Gastrocnemius medialis (tissue), 4 donors: ENCODE measurements at regions not wholly inside any gene's neighbourhood (a gene's known extent, or its start where the extent isn't known, plus 50 kb on each side); places are given as distances from the start of the nearest gene placed in this dataset.

Experiments
- ATAC-seq, 2 donors: fragments of 150-250 bp; one replicate each; pipeline ENCODE4 v1.9.1; 2016
- DNase-seq, 2 donors: peaks; one replicate each; pipeline ENCODE4 v3.0.0-alpha.2; 2019
- H3K27ac ChIP-seq, 4 donors: fragments of 200-600 bp; sonication (generic); 1 replicate in 1 of 4; 2 replicates in 3 of 4; pipeline ENCODE4 v1.5.1; 2016 to 2018; ENCODE audit warnings: mild to moderate bottlenecking in 2 of 4, moderate library complexity in 1 of 4
- H3K27me3 ChIP-seq, 3 donors: fragments of 200-600 bp; sonication (generic) in 2 of 3; 1 replicate in 1 of 3; 2 replicates in 2 of 3; pipeline versions ENCODE4 v1.5.1 to v1.6.0; 2016 to 2019; ENCODE audit warnings: mild to moderate bottlenecking in 1 of 3, moderate library complexity in 1 of 3
- H3K36me3 ChIP-seq, 2 donors: fragments of 200-600 bp; sonication (generic) in 1 of 2; one replicate each; pipeline ENCODE4 v1.5.1; 2017 to 2018
- H3K4me1 ChIP-seq, 2 donors: fragments of 200-600 bp; sonication (generic) in 1 of 2; one replicate each; pipeline ENCODE4 v1.5.1; 2016 to 2017; ENCODE audit warnings: mild to moderate bottlenecking in 2 of 2
- H3K4me3 ChIP-seq, 4 donors: fragments of 200-600 bp; sonication (generic) in 3 of 4; 1 replicate in 1 of 4; 2 replicates in 3 of 4; pipeline ENCODE4 v1.5.1; 2016 to 2019; ENCODE audit warnings: mild to moderate bottlenecking in 2 of 4
- H3K9me3 ChIP-seq, 3 donors: fragments of 200-600 bp; sonication (generic) in 2 of 3; 1 replicate in 1 of 3; 2 replicates in 2 of 3; pipeline ENCODE4 v1.5.1; 2016 to 2019
- CTCF ChIP-seq, 5 experiments: fragments of 450-650 bp in 3 of 5; fragments of 200-600 bp in 2 of 5; sonication (generic) in 2 of 5; IDR thresholded peaks in 4 of 5; conservative IDR thresholded peaks in 1 of 5; 1 replicate in 4 of 5; 2 replicates in 1 of 5; pipeline ENCODE4 v1.5.1; 2016 to 2019; ENCODE audit warnings: antibody characterized with exemption in 5 of 5, mild to moderate bottlenecking in 3 of 5, moderate library complexity in 3 of 5
- POLR2A ChIP-seq, 2 donors: fragments of 450-650 bp; IDR thresholded peaks; one replicate each; pipeline ENCODE4 v1.6.1; 2017; ENCODE audit warnings: antibody characterized with exemption in 2 of 2, mild to moderate bottlenecking in 2 of 2, moderate library complexity in 2 of 2
- in situ Hi-C, 4 donors: fragments of 200-750 bp; cut with MboI; loops; one replicate each; pipeline versions ENCODE4 v1.15.0 to v1.8.0; 2017; ENCODE audit warnings: low sequenced_read_pairs in 4 of 4
- intact Hi-C: fragments of 100-400 bp; cut with DNase I; formaldehyde crosslinking; loops from one replicate; pipeline ENCODE4 v1.15.1; 2023; ENCODE audit warnings: low total_unique reads

- in situ Hi-C loops, result no loop called here
- TF ChIP-seq POLR2A (IDR thresholded peaks at IDR 0.05) (no peak), CTCF (IDR thresholded peaks at IDR 0.05 in 4 of 5, conservative IDR thresholded peaks at IDR 0.05 in 1 of 5) (no peak)
- no peak for ATAC-seq
Measured at GRCh38 chr14:86104691-86105265, 574.8 kb downstream of the FLRT2 start.

DNA sequence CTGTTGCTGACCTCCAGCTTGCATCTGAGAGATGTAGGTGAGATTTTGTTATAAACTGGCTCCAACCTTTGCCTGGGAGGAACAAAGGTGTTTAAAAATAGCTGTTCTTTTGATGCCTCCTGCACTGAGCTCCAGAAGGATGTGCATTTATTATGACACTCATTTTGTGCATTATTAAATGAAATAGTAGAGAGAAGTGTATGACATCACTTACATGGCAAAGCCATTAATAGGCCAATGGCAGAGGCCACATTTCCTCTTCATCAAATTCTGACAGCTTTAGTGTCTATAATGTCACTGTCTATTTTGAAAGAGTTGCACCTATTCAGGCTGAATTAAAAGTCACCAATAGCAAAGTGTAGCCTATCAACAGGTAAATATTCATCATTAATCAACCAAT is 564.6 kb downstream of the FLRT2 start:
- in situ Hi-C loops (no loop called here), intact Hi-C loops (no loop called here)
- H3K27ac ChIP-seq, result no peak overlapping the region
- no peak overlapping the region for H3K4me3 ChIP-seq
- ATAC-seq (no peak), DNase-seq (no peak)
- no peak for TF ChIP-seq CTCF (IDR thresholded peaks at IDR 0.05 in 4 of 5, conservative IDR thresholded peaks at IDR 0.05 in 1 of 5)
- TF ChIP-seq POLR2A (IDR thresholded peaks at IDR 0.05), result no peak
- no peaks in the 10 kb centered on the region for H3K27me3 ChIP-seq
- H3K9me3 ChIP-seq, result no peaks in the 10 kb centered on the region
- no peaks in the 10 kb centered on the region for H3K36me3 ChIP-seq
- H3K4me1 ChIP-seq, result no peaks in the 10 kb centered on the region

More at GRCh38 chr14:86104691-86105265, 574.8 kb downstream of the FLRT2 start:
- no peaks in the 10 kb centered on the region for H3K9me3 ChIP-seq
- H3K4me1 ChIP-seq, result no peaks in the 10 kb centered on the region
- no peak overlapping the region for H3K27ac ChIP-seq
- no peaks in the 10 kb centered on the region for H3K36me3 ChIP-seq
- H3K4me3 ChIP-seq, result no peak overlapping the region
- intact Hi-C loops, result no loop called here
- no peak for DNase-seq
- H3K27me3 ChIP-seq, result no peaks in the 10 kb centered on the region

GRCh38 chr14:86091811-86092210 is 561.9 kb downstream of the FLRT2 start:
- TF ChIP-seq POLR2A (IDR thresholded peaks at IDR 0.05) (no peak), CTCF (IDR thresholded peaks at IDR 0.05 in 4 of 5, conservative IDR thresholded peaks at IDR 0.05 in 1 of 5) (no peak)
- Histone ChIP-seq H3K36me3 (no peaks in the 10 kb centered on the region), H3K4me1 (no peaks in the 10 kb centered on the region), H3K9me3 (no peaks in the 10 kb centered on the region), H3K27me3 (no peaks in the 10 kb centered on the region), H3K27ac (no peak overlapping the region), H3K4me3 (no peak overlapping the region)
- DNase-seq (no peak), ATAC-seq (no peak)
- in situ Hi-C loops (no loop called here), intact Hi-C loops (no loop called here)

GRCh38 chr14:86088156-86088555 is 558.2 kb downstream of the FLRT2 start:
- intact Hi-C loops, result no loop called here
- Histone ChIP-seq H3K27me3 (no peaks in the 10 kb centered on the region), H3K4me3 (no peak overlapping the region), H3K9me3 (no peaks in the 10 kb centered on the region), H3K36me3 (no peaks in the 10 kb centered on the region), H3K4me1 (no peaks in the 10 kb centered on the region), H3K27ac (no peak overlapping the region)
- TF ChIP-seq POLR2A (IDR thresholded peaks at IDR 0.05) (no peak), CTCF (IDR thresholded peaks at IDR 0.05 in 4 of 5, conservative IDR thresholded peaks at IDR 0.05 in 1 of 5) (no peak)
- DNase-seq (no peak), ATAC-seq (no peak)
- in situ Hi-C loops, result no loop called here

DNA sequence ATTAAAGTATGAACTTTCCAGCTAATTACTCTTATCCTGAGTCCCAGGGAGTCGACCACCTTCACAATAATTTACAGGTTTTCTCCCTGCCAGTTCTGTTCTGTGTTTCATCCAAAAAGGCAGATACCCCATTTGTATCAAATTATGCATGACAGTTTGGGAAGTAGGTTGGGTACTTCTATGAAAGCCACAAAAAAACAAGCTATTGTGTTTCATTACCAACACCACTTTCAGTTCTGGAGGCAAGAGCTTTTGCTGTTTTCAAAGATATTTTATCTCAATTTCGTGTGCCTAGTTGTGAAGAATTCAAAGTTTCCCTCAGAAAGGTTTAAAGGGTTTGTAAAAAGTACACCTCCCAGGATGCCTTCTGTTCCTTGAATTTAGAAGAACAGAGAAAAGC is 557.4 kb downstream of the FLRT2 start:
- DNase-seq (no peak), ATAC-seq (no peak)
- H3K4me1 ChIP-seq, result no peaks in the 10 kb centered on the region
- no peaks in the 10 kb centered on the region for H3K36me3 ChIP-seq
- no peak overlapping the region for H3K27ac ChIP-seq
- H3K4me3 ChIP-seq, result no peak overlapping the region
- TF ChIP-seq POLR2A (IDR thresholded peaks at IDR 0.05) (no peak), CTCF (IDR thresholded peaks at IDR 0.05 in 4 of 5, conservative IDR thresholded peaks at IDR 0.05 in 1 of 5) (no peak)
- in situ Hi-C loops (no loop called here), intact Hi-C loops (no loop called here)
- H3K27me3 ChIP-seq, result no peaks in the 10 kb centered on the region
- H3K9me3 ChIP-seq, result no peaks in the 10 kb centered on the region
